ENCODE measurements at regions not wholly inside any gene's neighbourhood (a gene's known extent, or its start where the extent isn't known, plus 50 kb on each side); places are given as distances from the start of the nearest gene placed in this dataset.

DNA sequence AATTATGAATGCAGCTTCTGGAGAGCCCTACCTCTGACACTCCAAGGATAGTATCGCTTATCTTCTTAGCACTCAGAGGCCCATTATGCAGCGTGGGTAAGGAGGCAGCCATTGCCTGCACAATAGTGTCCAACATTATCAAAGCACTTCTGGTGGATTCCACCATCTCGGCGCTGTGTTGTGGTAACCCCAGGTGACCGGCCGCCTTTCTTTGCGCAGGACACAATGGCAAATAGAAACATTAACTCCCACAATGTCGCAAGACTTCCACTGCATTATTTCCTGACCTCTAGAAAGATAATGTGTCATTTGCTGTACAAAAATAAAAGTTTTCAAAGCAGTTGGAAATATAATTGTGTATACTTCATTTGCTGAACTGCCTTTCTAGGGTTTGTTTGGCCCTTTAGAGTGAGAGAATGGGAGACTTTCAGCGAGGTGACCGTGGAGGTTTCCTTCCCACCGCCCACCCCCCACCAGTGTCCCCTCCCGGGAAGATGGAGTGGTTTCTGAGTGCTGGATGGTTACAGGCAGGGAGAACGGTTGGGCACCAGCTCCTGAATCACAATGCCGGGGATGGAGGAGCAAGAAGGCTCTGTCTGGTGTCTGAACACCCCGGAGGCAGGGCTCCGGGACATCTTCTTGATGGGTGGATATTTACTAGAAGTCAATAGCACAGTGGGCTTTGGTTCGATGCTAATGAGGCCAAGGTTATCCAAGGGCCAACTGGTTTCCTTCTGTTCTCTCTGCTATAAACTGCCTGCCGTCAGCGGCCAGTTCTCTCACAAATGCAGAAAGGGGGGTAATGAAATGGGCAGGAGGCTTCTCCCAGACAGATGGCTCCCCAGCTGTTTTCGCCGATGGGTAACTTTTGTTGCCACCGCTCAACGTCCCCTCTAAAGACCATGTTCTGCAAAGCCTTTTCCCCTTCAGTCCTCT lies 215.4 kb upstream of the PROX1 start:
- no peak for TF ChIP-seq POLR2A (IDR thresholded peaks at IDR 0.05; ENCODE audit: low read depth)
- TF ChIP-seq, protein P1, sequence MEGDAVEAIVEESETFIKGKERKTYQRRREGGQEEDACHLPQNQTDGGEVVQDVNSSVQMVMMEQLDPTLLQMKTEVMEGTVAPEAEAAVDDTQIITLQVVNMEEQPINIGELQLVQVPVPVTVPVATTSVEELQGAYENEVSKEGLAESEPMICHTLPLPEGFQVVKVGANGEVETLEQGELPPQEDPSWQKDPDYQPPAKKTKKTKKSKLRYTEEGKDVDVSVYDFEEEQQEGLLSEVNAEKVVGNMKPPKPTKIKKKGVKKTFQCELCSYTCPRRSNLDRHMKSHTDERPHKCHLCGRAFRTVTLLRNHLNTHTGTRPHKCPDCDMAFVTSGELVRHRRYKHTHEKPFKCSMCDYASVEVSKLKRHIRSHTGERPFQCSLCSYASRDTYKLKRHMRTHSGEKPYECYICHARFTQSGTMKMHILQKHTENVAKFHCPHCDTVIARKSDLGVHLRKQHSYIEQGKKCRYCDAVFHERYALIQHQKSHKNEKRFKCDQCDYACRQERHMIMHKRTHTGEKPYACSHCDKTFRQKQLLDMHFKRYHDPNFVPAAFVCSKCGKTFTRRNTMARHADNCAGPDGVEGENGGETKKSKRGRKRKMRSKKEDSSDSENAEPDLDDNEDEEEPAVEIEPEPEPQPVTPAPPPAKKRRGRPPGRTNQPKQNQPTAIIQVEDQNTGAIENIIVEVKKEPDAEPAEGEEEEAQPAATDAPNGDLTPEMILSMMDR (IDR thresholded peaks at IDR 0.05): no peak
- no peak for TF ChIP-seq POLR2AphosphoS5 (IDR thresholded peaks at IDR 0.05)
